Upper lobe of right lung (tissue), 1 donor: ENCODE measurements at regions not wholly inside any gene's neighbourhood (a gene's known extent, or its start where the extent isn't known, plus 50 kb on each side); places are given as distances from the start of the nearest gene placed in this dataset.

ENCODE experiments used
- ATAC-seq: fragments of 200-7000 bp; cut with Tn5 transposase; one replicate; pipeline ENCODE4 v1.9.1; 2020; ENCODE audit warnings: mild to moderate bottlenecking, moderate library complexity
- DNase-seq: peaks from one replicate; pipeline ENCODE4 v3.0.0-alpha.2; 2020
- H3K27ac ChIP-seq: fragments of 200-600 bp; one replicate; pipeline ENCODE4 v1.8.0; 2022
- H3K27me3 ChIP-seq: fragments of 200-600 bp; one replicate; pipeline ENCODE4 v1.8.0; 2022; ENCODE audit warnings: mild to moderate bottlenecking
- H3K36me3 ChIP-seq: fragments of 200-600 bp; one replicate; pipeline ENCODE4 v1.8.0; 2022
- H3K4me1 ChIP-seq: fragments of 200-600 bp; one replicate; pipeline ENCODE4 v1.8.0; 2022
- H3K4me3 ChIP-seq: fragments of 200-600 bp; one replicate; pipeline ENCODE4 v1.8.0; 2022; ENCODE audit warnings: mild to moderate bottlenecking
- H3K9me3 ChIP-seq: fragments of 200-600 bp; one replicate; pipeline ENCODE4 v1.8.0; 2022
- CTCF ChIP-seq: fragments of 200-600 bp; IDR thresholded peaks from one replicate; pipeline ENCODE4 v1.8.0; 2022; ENCODE audit warnings: antibody characterized with exemption
- intact Hi-C: fragments of 100-400 bp; cut with DNase I; formaldehyde crosslinking; loops from one replicate; pipeline ENCODE4 v1.11.0; 2022
- donor health status: DM: no; HTN: yes; CAD: no; lungs with severe emphysema.

GRCh38 chr18:73835039-73835438 is 312.6 kb downstream of the FBXO15 start:
- no peak for TF ChIP-seq CTCF
- H3K36me3 ChIP-seq: no peaks in the 10 kb centered on the region
- no peaks in the 10 kb centered on the region for H3K9me3 ChIP-seq
- peak; percentile 15 for ATAC-seq
- intact Hi-C loops: no loop called here
- H3K27me3 ChIP-seq: no peaks in the 10 kb centered on the region
- no peaks in the 10 kb centered on the region for H3K4me1 ChIP-seq
- no peak overlapping the region for H3K4me3 ChIP-seq
- DNase-seq: no peak
- H3K27ac ChIP-seq: no peak overlapping the region

GRCh38 chr18:73831688-73832087 is 315.9 kb downstream of the FBXO15 start:
- no peaks in the 10 kb centered on the region for H3K36me3 ChIP-seq
- no peak overlapping the region for H3K27ac ChIP-seq
- no peak for TF ChIP-seq CTCF
- H3K9me3 ChIP-seq: no peaks in the 10 kb centered on the region
- no peaks in the 10 kb centered on the region for H3K27me3 ChIP-seq
- ATAC-seq (no peak), DNase-seq (no peak)
- no peaks in the 10 kb centered on the region for H3K4me1 ChIP-seq
- intact Hi-C loops: no loop called here
- H3K4me3 ChIP-seq: no peak overlapping the region

GRCh38 chr18:73829146-73829545 is 318.5 kb downstream of the FBXO15 start:
- TF ChIP-seq CTCF: no peak
- DNase-seq: no peak
- ATAC-seq: no peak

GRCh38 chr18:73827801-73828200 is 319.8 kb downstream of the FBXO15 start:
- intact Hi-C loops: no loop called here
- no peak for DNase-seq
- TF ChIP-seq CTCF: no peak
- Histone ChIP-seq H3K27me3 (no peaks in the 10 kb centered on the region), H3K4me1 (no peaks in the 10 kb centered on the region), H3K27ac (no peak overlapping the region), H3K4me3 (no peak overlapping the region), H3K9me3 (no peaks in the 10 kb centered on the region), H3K36me3 (no peaks in the 10 kb centered on the region)
- ATAC-seq: no peak

More at GRCh38 chr18:73829146-73829545, 318.5 kb downstream of the FBXO15 start:
- Histone ChIP-seq H3K27ac (no peak overlapping the region), H3K36me3 (no peaks in the 10 kb centered on the region), H3K4me3 (no peak overlapping the region), H3K4me1 (no peaks in the 10 kb centered on the region), H3K9me3 (no peaks in the 10 kb centered on the region), H3K27me3 (no peaks in the 10 kb centered on the region)
- intact Hi-C loops: no loop called here

GRCh38 chr18:73826098-73826497 is 321.5 kb downstream of the FBXO15 start:
- Histone ChIP-seq H3K36me3 (no peaks in the 10 kb centered on the region), H3K9me3 (no peaks in the 10 kb centered on the region), H3K27me3 (no peaks in the 10 kb centered on the region), H3K27ac (no peak overlapping the region), H3K4me1 (no peaks in the 10 kb centered on the region), H3K4me3 (no peak overlapping the region)
- DNase-seq (no peak), ATAC-seq (no peak)
- TF ChIP-seq CTCF: no peak
- intact Hi-C loops: no loop called here

- ATAC-seq: no peak
- Histone ChIP-seq H3K27me3 (no peaks in the 10 kb centered on the region), H3K9me3 (no peaks in the 10 kb centered on the region), H3K27ac (no peak overlapping the region), H3K36me3 (no peaks in the 10 kb centered on the region), H3K4me1 (no peaks in the 10 kb centered on the region), H3K4me3 (no peak overlapping the region)
- intact Hi-C loops: no loop called here
- no peak for DNase-seq
- TF ChIP-seq CTCF: no peak
Measured at GRCh38 chr18:73824671-73825070, 323.0 kb downstream of the FBXO15 start.
